Activated CD4-positive, alpha-beta T cell treated with anti-CD3 and anti-CD28 coated beads for 4 hours (primary cell): ENCODE measurements at regions not wholly inside any gene's neighbourhood (a gene's known extent, or its start where the extent isn't known, plus 50 kb on each side); places are given as distances from the start of the nearest gene placed in this dataset.

Experiments
- DNase-seq, 2 donors: peaks; one replicate each; pipeline ENCODE4 v3.0.0-alpha.2; 2020

GRCh38 chr20:39318911-39319310, 356.8 kb downstream of the DHX35 start:
- no peak for DNase-seq

GRCh38 chr20:39312676-39313075, 350.5 kb downstream of the DHX35 start:
- DNase-seq: no peak

GRCh38 chr20:39311851-39312506, 349.8 kb downstream of the DHX35 start:
- DNase-seq: no peak

- no peak for DNase-seq
Measured at GRCh38 chr20:39310363-39310995, 348.3 kb downstream of the DHX35 start.

GRCh38 chr20:39309458-39309857, 347.3 kb downstream of the DHX35 start:
- no peak for DNase-seq

- DNase-seq: no peak
Measured at GRCh38 chr20:39302312-39302711, 340.2 kb downstream of the DHX35 start.

GRCh38 chr20:39299783-39300182, 337.6 kb downstream of the DHX35 start:
- no peak for DNase-seq

- no peak for DNase-seq
Measured at GRCh38 chr20:39298571-39299506, 336.7 kb downstream of the DHX35 start.

GRCh38 chr20:39298121-39298520, 336.0 kb downstream of the DHX35 start:
- no peak for DNase-seq

GRCh38 chr20:39295301-39295700, 333.2 kb downstream of the DHX35 start:
- no peak for DNase-seq

GRCh38 chr20:39294137-39294725, 332.1 kb downstream of the DHX35 start:
- no peak for DNase-seq

GRCh38 chr20:39292193-39292736, 330.1 kb downstream of the DHX35 start:
- DNase-seq: no peak

GRCh38 chr20:39291301-39291700, 329.2 kb downstream of the DHX35 start:
- no peak for DNase-seq

GRCh38 chr20:39290575-39290974, 328.4 kb downstream of the DHX35 start:
- DNase-seq: no peak

- DNase-seq: no peak
Measured at GRCh38 chr20:39289831-39290230, 327.7 kb downstream of the DHX35 start.

- no peak for DNase-seq
Measured at GRCh38 chr20:39289316-39289715, 327.2 kb downstream of the DHX35 start.

- DNase-seq: no peak
Measured at GRCh38 chr20:39283464-39283863, 321.3 kb downstream of the DHX35 start.

- DNase-seq: no peak
Measured at GRCh38 chr20:39282619-39283092, 320.5 kb downstream of the DHX35 start.

- no peak for DNase-seq
Measured at GRCh38 chr20:39280875-39281274, 318.7 kb downstream of the DHX35 start.

- no peak for DNase-seq
Measured at GRCh38 chr20:39278230-39278788, 316.2 kb downstream of the DHX35 start.

- no peak for DNase-seq
Measured at GRCh38 chr20:39277185-39277584, 315.0 kb downstream of the DHX35 start.

- DNase-seq: no peak
Measured at GRCh38 chr20:39270837-39271604, 308.9 kb downstream of the DHX35 start.
